HAP-1 (cell line): ENCODE measurements at regions not wholly inside any gene's neighbourhood (a gene's known extent, or its start where the extent isn't known, plus 50 kb on each side); places are given as distances from the start of the nearest gene placed in this dataset.

Experiments used
- DNase-seq, 2 experiments: peaks; one replicate each; pipeline ENCODE4 v3.0.0-alpha.2; 2016 to 2020; ENCODE audit warnings: low spot score in 2 of 2
- H3K27me3 ChIP-seq: fragments of 250-450 bp; sonication (Bioruptor Pico); 2 replicates; pipeline ENCODE4 v1.5.1; 2020; ENCODE audit warnings: low read depth, mild to moderate bottlenecking, moderate library complexity
- H3K36me3 ChIP-seq: fragments of 250-450 bp; sonication (Bioruptor Pico); replicated peaks from 2 replicates; pipeline ENCODE4 v1.5.1; 2020; ENCODE audit warnings: mild to moderate bottlenecking
- H3K4me1 ChIP-seq: fragments of 250-450 bp; sonication (Bioruptor Pico); 2 replicates; pipeline ENCODE4 v1.5.1; 2020; ENCODE audit warnings: mild to moderate bottlenecking
- H3K4me3 ChIP-seq: fragments of 250-450 bp; sonication (Bioruptor Pico); 2 replicates; pipeline ENCODE4 v1.5.1; 2020; ENCODE audit warnings: mild to moderate bottlenecking, moderate library complexity
- H3K9me3 ChIP-seq: fragments of 250-450 bp; sonication (Bioruptor Pico); 2 replicates; pipeline ENCODE4 v1.5.1; 2020; ENCODE audit warnings: mild to moderate bottlenecking, moderate library complexity
- in situ Hi-C: fragments of 300-500 bp; cut with MboI; formaldehyde crosslinking; loops from 3 replicates; pipeline ENCODE4 v1.14.3; 2020; ENCODE audit warnings: low sequenced_read_pairs, inconsistent platforms, mixed read lengths

- in situ Hi-C loops: no loop called here
- Histone ChIP-seq H3K4me1 (no peaks in the 10 kb centered on the region), H3K27me3 (peaks cover 3% of the 10 kb centered on the region; the same call in 1 of the 2 replicates), H3K36me3 (no peaks in the 10 kb centered on the region), H3K9me3 (no peaks in the 10 kb centered on the region), H3K4me3 (no peak overlapping the region)
- no peak for DNase-seq
Observed at GRCh38 chr15:69661871-69662644, 209.4 kb downstream of the RPLP1 start.

- Histone ChIP-seq H3K36me3 (no peaks in the 10 kb centered on the region), H3K4me1 (no peaks in the 10 kb centered on the region), H3K4me3 (no peak overlapping the region), H3K27me3 (peaks cover 3% of the 10 kb centered on the region; the same call in 1 of the 2 replicates), H3K9me3 (no peaks in the 10 kb centered on the region)
- no peak for DNase-seq
- in situ Hi-C loops: no loop called here
Observed at GRCh38 chr15:69662645-69663000, 210.0 kb downstream of the RPLP1 start.

DNA sequence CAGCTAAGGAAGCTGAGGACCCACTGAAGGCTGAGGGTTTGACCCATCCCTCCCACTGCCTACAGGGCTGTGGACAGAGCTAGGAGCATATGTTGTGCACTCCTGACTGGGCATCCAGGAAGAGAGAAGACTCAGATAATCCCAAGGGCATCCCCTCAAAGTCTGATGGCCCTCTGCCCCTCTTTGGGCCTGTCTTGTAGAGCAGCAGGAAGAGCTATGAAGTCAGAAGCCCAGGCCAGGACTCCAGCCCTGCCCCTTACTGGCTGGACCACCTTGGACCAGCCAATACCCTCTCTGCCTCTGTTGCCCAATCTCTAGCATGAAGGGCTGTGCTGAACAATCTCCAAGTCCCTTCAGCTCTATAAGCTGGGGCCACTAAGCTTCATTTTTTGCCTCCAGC, 210.8 kb downstream of the RPLP1 start:
- Histone ChIP-seq H3K36me3 (no peaks in the 10 kb centered on the region), H3K9me3 (no peaks in the 10 kb centered on the region), H3K27me3 (peaks cover 3% of the 10 kb centered on the region; the same call in 1 of the 2 replicates), H3K4me1 (no peaks in the 10 kb centered on the region), H3K4me3 (no peak overlapping the region)
- no peak for DNase-seq
- in situ Hi-C loops: no loop called here

- Histone ChIP-seq H3K4me1 (no peaks in the 10 kb centered on the region), H3K4me3 (no peak overlapping the region), H3K27me3 (peaks cover 3% of the 10 kb centered on the region; the same call in 1 of the 2 replicates), H3K9me3 (no peaks in the 10 kb centered on the region), H3K36me3 (no peaks in the 10 kb centered on the region)
- no peak for DNase-seq
- in situ Hi-C loops: no loop called here
Observed at GRCh38 chr15:69663982-69664381, 211.4 kb downstream of the RPLP1 start.

GRCh38 chr15:69664572-69665571, 212.3 kb downstream of the RPLP1 start:
- Histone ChIP-seq H3K27me3 (peaks cover 3% of the 10 kb centered on the region; the same call in 1 of the 2 replicates), H3K4me1 (no peaks in the 10 kb centered on the region), H3K4me3 (no peak overlapping the region), H3K9me3 (no peaks in the 10 kb centered on the region), H3K36me3 (no peaks in the 10 kb centered on the region)
- in situ Hi-C loops: no loop called here
- DNase-seq: no peak

DNA sequence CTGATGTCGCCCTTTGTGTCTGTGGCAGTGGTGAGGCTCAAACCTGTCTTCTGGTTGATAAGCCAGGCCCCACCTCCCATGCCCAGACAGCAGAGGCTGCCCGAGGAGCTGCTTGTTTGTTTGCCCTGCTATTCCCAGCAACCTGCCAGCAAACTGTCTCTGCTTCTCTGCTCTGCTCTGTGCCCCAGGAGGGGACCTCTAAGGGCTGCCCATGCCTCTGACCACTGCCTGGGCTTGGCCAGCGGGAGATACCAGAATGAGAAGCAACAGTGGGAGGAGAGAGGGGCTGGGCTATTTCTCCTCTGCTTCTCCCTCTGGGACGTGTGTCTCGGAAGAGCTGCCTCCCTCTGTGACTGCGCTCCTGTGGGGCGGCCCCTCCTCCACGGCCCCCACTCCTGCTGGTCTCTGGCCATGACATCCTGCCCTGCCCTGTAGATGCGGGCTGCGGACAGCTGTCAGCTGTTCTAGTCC, 213.1 kb downstream of the RPLP1 start:
- H3K27me3 ChIP-seq: peaks cover 3% of the 10 kb centered on the region; the same call in 1 of the 2 replicates
- no peak for DNase-seq
- no peak overlapping the region for H3K4me3 ChIP-seq
- H3K9me3 ChIP-seq: no peaks in the 10 kb centered on the region
- H3K4me1 ChIP-seq: no peaks in the 10 kb centered on the region
- in situ Hi-C loops: no loop called here
- H3K36me3 ChIP-seq: no peaks in the 10 kb centered on the region

- H3K27me3 ChIP-seq: no peaks in the 10 kb centered on the region
- in situ Hi-C loops: no loop called here
- H3K4me3 ChIP-seq: no peak overlapping the region
- H3K4me1 ChIP-seq: no peaks in the 10 kb centered on the region
- no peaks in the 10 kb centered on the region for H3K36me3 ChIP-seq
- H3K9me3 ChIP-seq: no peaks in the 10 kb centered on the region
- DNase-seq: no peak
Observed at GRCh38 chr15:69666441-69666882, 213.8 kb downstream of the RPLP1 start.

DNA sequence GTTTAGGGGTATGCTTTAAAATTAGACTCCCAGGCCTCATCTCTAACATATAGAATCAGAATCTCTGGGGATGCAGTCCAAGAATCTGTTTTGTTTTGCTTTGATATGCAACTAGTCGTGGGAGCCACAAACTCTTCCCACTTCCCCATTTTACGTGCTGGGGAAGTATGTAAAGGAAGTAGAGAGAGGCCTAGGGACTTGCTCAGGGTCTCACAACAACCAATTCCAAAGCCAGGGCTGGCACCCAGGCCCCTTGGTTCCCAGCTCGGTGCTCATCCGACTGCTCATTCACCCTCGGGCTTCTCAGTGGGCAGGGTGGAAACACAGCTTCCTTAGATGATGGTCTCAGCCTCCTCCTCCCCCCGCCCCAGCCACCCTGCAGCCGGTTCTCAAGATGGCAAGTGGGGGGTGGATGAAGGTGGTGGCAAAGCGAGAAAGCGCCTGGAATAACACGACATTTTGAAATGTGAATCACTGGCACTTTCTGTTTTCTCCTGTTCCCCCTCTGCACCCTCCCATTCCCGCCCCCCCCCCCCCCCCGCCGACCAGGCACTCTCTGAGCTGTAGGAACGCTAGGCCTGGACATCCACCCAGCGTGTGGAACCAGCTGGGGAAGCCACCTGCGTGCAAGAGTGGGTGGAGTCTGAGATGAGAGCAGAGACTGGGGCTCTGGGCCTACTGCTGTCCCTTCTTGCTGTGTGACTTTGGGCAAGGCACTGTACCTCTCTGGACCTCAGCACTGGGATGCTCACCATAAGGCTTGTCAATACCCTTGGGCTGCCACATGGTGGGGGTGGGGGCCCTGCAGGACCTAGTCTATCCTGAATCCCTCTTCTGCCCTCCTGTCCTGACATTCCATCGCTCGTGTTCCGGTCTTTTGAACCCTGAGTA, 214.5 kb downstream of the RPLP1 start:
- Histone ChIP-seq H3K4me3 (no peak overlapping the region), H3K9me3 (no peaks in the 10 kb centered on the region), H3K4me1 (no peaks in the 10 kb centered on the region), H3K27me3 (no peaks in the 10 kb centered on the region), H3K36me3 (no peaks in the 10 kb centered on the region)
- in situ Hi-C loops: no loop called here
- DNase-seq: no peak

GRCh38 chr15:69668039-69668705, 215.6 kb downstream of the RPLP1 start:
- no peaks in the 10 kb centered on the region for H3K27me3 ChIP-seq
- no peaks in the 10 kb centered on the region for H3K36me3 ChIP-seq
- in situ Hi-C loops: no loop called here
- no peak for DNase-seq
- H3K9me3 ChIP-seq: no peaks in the 10 kb centered on the region
- H3K4me1 ChIP-seq: no peaks in the 10 kb centered on the region
- H3K4me3 ChIP-seq: no peak overlapping the region

DNA sequence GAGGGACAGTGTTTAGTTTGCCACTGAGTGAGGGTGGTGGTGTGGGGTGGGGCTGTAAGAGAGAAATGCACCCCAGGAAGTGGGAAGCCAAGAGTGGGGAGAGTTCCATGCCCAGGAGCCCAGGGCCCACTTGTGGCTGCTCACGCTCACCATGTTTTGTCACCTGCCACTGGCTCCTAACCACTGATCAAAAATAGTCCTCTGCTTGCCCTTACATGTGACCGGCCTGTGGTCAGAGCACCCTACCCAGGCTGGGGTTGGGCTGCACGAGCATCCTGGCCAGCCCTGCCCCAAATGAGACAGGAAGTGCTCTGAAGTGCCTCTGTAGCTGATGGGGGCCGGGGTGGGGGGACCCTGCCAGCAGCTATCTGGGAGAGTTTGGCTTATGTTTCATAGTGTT, 216.3 kb downstream of the RPLP1 start:
- Histone ChIP-seq H3K9me3 (no peaks in the 10 kb centered on the region), H3K27me3 (no peaks in the 10 kb centered on the region), H3K36me3 (no peaks in the 10 kb centered on the region), H3K4me3 (no peak overlapping the region), H3K4me1 (no peaks in the 10 kb centered on the region)
- in situ Hi-C loops: no loop called here
- DNase-seq: no peak

DNA sequence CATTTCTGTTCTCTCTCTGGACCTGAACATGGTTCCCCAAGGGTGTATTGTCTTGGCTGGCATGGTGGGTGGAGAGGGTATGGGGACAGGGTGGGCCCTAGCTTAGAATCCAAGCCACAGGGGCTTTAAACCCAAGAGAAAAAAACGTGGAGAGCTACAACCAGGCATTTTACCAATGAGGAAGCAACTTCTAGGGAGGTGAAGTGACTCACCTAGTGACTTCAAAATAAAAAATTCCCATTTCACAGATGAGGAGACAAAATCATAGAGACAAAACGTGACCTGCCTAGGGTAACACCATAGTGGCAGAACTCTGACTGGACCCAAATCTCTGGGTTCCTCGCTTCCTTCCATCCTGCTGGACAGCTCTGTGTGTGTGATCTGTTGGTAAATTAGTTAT, 216.8 kb downstream of the RPLP1 start:
- H3K36me3 ChIP-seq: no peaks in the 10 kb centered on the region
- H3K4me1 ChIP-seq: no peaks in the 10 kb centered on the region
- 0 out of 2 replicates have a peak, but pooled peaks cover under 1% of the 10 kb centered on the region for H3K27me3 ChIP-seq
- in situ Hi-C loops: no loop called here
- H3K9me3 ChIP-seq: no peaks in the 10 kb centered on the region
- DNase-seq: no peak
- H3K4me3 ChIP-seq: no peak overlapping the region

DNA sequence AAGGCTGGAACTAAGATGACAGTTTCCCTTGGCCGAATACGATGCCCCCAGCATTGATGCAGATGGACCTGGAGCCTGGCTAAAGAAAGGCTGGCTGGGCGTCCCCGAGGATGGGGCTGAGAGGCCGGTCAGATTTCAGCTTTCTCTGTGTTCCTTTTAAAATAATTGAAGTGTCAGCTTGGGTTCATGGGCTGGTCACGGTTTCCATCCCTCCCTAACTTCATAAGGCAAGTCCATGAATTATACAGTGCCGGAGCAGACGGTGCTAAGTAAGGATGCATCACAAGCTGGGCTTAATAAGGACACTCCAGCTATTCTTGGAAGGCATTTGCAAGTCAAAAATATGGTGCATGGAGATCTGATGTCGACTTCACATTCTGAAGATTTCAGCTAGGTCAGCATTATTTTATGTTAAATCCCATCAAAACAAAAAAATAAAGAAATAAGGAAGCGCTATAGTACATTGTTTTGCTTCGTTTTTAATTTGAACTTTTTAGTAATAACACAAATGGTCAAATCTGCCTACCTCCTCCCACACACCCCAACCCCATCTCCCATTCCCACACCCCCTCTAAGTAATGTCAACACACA, 220.8 kb downstream of the RPLP1 start:
- peaks cover 3% of the 10 kb centered on the region; the same call in 1 of the 2 replicates for H3K4me1 ChIP-seq
- in situ Hi-C loops: no loop called here
- no peak for DNase-seq
- no peak overlapping the region for H3K4me3 ChIP-seq
- peaks cover 15% of the 10 kb centered on the region for H3K27me3 ChIP-seq
- H3K9me3 ChIP-seq: no peaks in the 10 kb centered on the region
- H3K36me3 ChIP-seq: no peaks in the 10 kb centered on the region
